ENCODE measurements at regions not wholly inside any gene's neighbourhood (a gene's known extent, or its start where the extent isn't known, plus 50 kb on each side); places are given as distances from the start of the nearest gene placed in this dataset.
"Not testable (repeated sequence)": the region's sequence is repeated elsewhere in the genome, so short reads cannot be mapped to it uniquely, and the experiment has no call there.

- TF ChIP-seq ZNF138 (tag by site-specific recombination; IDR thresholded peaks at IDR 0.05; ENCODE audit: borderline replicate concordance); ZNF184 (tag by site-specific recombination; IDR thresholded peaks at IDR 0.05); BCL11A (tag by site-specific recombination; IDR thresholded peaks at IDR 0.05; ENCODE audit: low read depth): not testable (repeated sequence)
- TF ChIP-seq, protein P1, sequence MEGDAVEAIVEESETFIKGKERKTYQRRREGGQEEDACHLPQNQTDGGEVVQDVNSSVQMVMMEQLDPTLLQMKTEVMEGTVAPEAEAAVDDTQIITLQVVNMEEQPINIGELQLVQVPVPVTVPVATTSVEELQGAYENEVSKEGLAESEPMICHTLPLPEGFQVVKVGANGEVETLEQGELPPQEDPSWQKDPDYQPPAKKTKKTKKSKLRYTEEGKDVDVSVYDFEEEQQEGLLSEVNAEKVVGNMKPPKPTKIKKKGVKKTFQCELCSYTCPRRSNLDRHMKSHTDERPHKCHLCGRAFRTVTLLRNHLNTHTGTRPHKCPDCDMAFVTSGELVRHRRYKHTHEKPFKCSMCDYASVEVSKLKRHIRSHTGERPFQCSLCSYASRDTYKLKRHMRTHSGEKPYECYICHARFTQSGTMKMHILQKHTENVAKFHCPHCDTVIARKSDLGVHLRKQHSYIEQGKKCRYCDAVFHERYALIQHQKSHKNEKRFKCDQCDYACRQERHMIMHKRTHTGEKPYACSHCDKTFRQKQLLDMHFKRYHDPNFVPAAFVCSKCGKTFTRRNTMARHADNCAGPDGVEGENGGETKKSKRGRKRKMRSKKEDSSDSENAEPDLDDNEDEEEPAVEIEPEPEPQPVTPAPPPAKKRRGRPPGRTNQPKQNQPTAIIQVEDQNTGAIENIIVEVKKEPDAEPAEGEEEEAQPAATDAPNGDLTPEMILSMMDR (tag by site-specific recombination; IDR thresholded peaks at IDR 0.05), result not testable (repeated sequence)
Observed at GRCh38 chr21:10354851-10355578, 166.4 kb upstream of the TPTE start.
